Ascending aorta (tissue), 2 donors: ENCODE measurements at regions not wholly inside any gene's neighbourhood (a gene's known extent, or its start where the extent isn't known, plus 50 kb on each side); places are given as distances from the start of the nearest gene placed in this dataset.

ENCODE experiments used
- DNase-seq, 2 donors: peaks; one replicate each; pipeline ENCODE4 v3.0.0-alpha.2; 2019; ENCODE audit warnings: low spot score in 2 of 2
- H3K27ac ChIP-seq, 2 donors: fragments of 200-600 bp; sonication (generic); one replicate each; pipeline ENCODE4 v1.5.1; 2016 to 2017; ENCODE audit warnings: mild to moderate bottlenecking in 1 of 2
- H3K27me3 ChIP-seq: fragments of 200-600 bp; sonication (generic); one replicate; pipeline ENCODE4 v1.5.1; 2017
- H3K36me3 ChIP-seq, 2 donors: fragments of 200-600 bp; sonication (generic); one replicate each; pipeline ENCODE4 v1.5.1; 2016
- H3K4me1 ChIP-seq, 2 donors: fragments of 200-600 bp; sonication (generic); one replicate each; pipeline ENCODE4 v1.5.1; 2016 to 2017; ENCODE audit warnings: mild to moderate bottlenecking in 1 of 2
- H3K4me3 ChIP-seq, 2 donors: fragments of 200-600 bp; sonication (generic); one replicate each; pipeline ENCODE4 v1.5.1; 2016 to 2017; ENCODE audit warnings: mild to moderate bottlenecking in 1 of 2
- H3K9me3 ChIP-seq, 2 donors: fragments of 200-600 bp; sonication (generic); one replicate each; pipeline ENCODE4 v1.5.1; 2016
- CTCF ChIP-seq, 3 experiments: fragments of 200-600 bp in 2 of 3; fragments of 450-650 bp in 1 of 3; sonication (generic) in 2 of 3; IDR thresholded peaks; one replicate each; pipeline ENCODE4 v1.5.1; 2016 to 2019; ENCODE audit warnings: antibody characterized with exemption in 3 of 3, mild to moderate bottlenecking in 1 of 3, moderate library complexity in 1 of 3
- intact Hi-C: fragments of 100-400 bp; cut with DNase I; formaldehyde crosslinking; loops from one replicate; pipeline ENCODE4 v1.15.1; 2023

GRCh38 chr6:139973669-139974344 lies 599.4 kb upstream of the CITED2 start:
- Histone ChIP-seq H3K4me1 (peaks cover 0 to 18% of the 10 kb centered on the region in 2 donors), H3K27ac (peak overlapping the region in 1 of 2 donors; percentile 37), H3K27me3 (no peaks in the 10 kb centered on the region), H3K4me3 (no peak overlapping the region), H3K36me3 (no peaks in the 10 kb centered on the region), H3K9me3 (no peaks in the 10 kb centered on the region)
- no peak for TF ChIP-seq CTCF (IDR thresholded peaks at IDR 0.05)
- intact Hi-C loops, result loop anchor here (5.0 kb wide), 1 partner anchor 47 kb away; no protein-coding TSS in a partner anchor
- no peak for DNase-seq

- Histone ChIP-seq H3K27ac (no peak overlapping the region), H3K4me3 (no peak overlapping the region), H3K9me3 (no peaks in the 10 kb centered on the region), H3K4me1 (peaks cover 0 to 14% of the 10 kb centered on the region in 2 donors), H3K36me3 (no peaks in the 10 kb centered on the region), H3K27me3 (no peaks in the 10 kb centered on the region)
- intact Hi-C loops, result loop anchor here (5.0 kb wide), 1 partner anchor 45 kb away; no protein-coding TSS in a partner anchor
- TF ChIP-seq CTCF (IDR thresholded peaks at IDR 0.05), result no peak
- no peak for DNase-seq
These were observed 597.7 kb upstream of the CITED2 start for GRCh38 chr6:139972116-139972515.

GRCh38 chr6:139970591-139970991 lies 596.1 kb upstream of the CITED2 start:
- Histone ChIP-seq H3K36me3 (no peaks in the 10 kb centered on the region), H3K9me3 (no peaks in the 10 kb centered on the region), H3K4me3 (no peak overlapping the region), H3K4me1 (peaks cover 0 to 16% of the 10 kb centered on the region in 2 donors), H3K27me3 (no peaks in the 10 kb centered on the region), H3K27ac (no peak overlapping the region)
- TF ChIP-seq CTCF (IDR thresholded peaks at IDR 0.05), result no peak
- DNase-seq, result no peak
- intact Hi-C loops, result loop anchor here (5.0 kb wide), 1 partner anchor 43 kb away; no protein-coding TSS in a partner anchor

GRCh38 chr6:139967497-139967896 lies 593.0 kb upstream of the CITED2 start:
- intact Hi-C loops, result no loop called here
- H3K36me3 ChIP-seq, result no peaks in the 10 kb centered on the region
- no peak for DNase-seq

GRCh38 chr6:139965393-139965792 lies 590.9 kb upstream of the CITED2 start:
- intact Hi-C loops, result no loop called here
- Histone ChIP-seq H3K9me3 (no peaks in the 10 kb centered on the region), H3K27ac (no peak overlapping the region), H3K4me1 (peaks cover 0 to 10% of the 10 kb centered on the region in 2 donors), H3K4me3 (no peak overlapping the region), H3K27me3 (no peaks in the 10 kb centered on the region), H3K36me3 (no peaks in the 10 kb centered on the region)
- TF ChIP-seq CTCF (IDR thresholded peaks at IDR 0.05), result no peak
- DNase-seq, result no peak

More at GRCh38 chr6:139967497-139967896, 593.0 kb upstream of the CITED2 start:
- H3K4me3 ChIP-seq, result no peak overlapping the region
- no peak for TF ChIP-seq CTCF (IDR thresholded peaks at IDR 0.05)
- H3K9me3 ChIP-seq, result no peaks in the 10 kb centered on the region
- H3K27me3 ChIP-seq, result no peaks in the 10 kb centered on the region
- H3K4me1 ChIP-seq, result peaks cover 0 to 10% of the 10 kb centered on the region in 2 donors
- H3K27ac ChIP-seq, result no peak overlapping the region
